Stomach (tissue), 4 donors: ENCODE measurements at regions not wholly inside any gene's neighbourhood (a gene's known extent, or its start where the extent isn't known, plus 50 kb on each side); places are given as distances from the start of the nearest gene placed in this dataset.

Experiments used
- CTCF ChIP-seq, 7 experiments: fragments of 450-650 bp in 4 of 7; fragments of 200-600 bp in 3 of 7; sonication (generic) in 3 of 7; IDR thresholded peaks; one replicate each; pipeline ENCODE4 v1.5.1; 2016 to 2019; ENCODE audit warnings: antibody characterized with exemption in 7 of 7, control low read depth in 2 of 7, mild to moderate bottlenecking in 1 of 7
- EP300 ChIP-seq: sonication (generic); formaldehyde crosslinking; IDR thresholded peaks from one replicate; pipeline ENCODE4 v1.6.1; 2017; ENCODE audit warnings: antibody characterized with exemption
- POLR2A ChIP-seq, 4 donors: fragments of 450-650 bp; IDR thresholded peaks; one replicate each; pipeline ENCODE4 v1.6.1; 2016; ENCODE audit warnings: antibody characterized with exemption in 4 of 4, control low read depth in 2 of 4, mild to moderate bottlenecking in 1 of 4, moderate library complexity in 1 of 4

GRCh38 chr2:223541546-223541945, 60.6 kb downstream of the SCG2 start:
- TF ChIP-seq CTCF (IDR thresholded peaks at IDR 0.05) = no peak
- TF ChIP-seq POLR2A (IDR thresholded peaks at IDR 0.05) = no peak
- TF ChIP-seq EP300 = no peak
